ENCODE measurements at regions not wholly inside any gene's neighbourhood (a gene's known extent, or its start where the extent isn't known, plus 50 kb on each side); places are given as distances from the start of the nearest gene placed in this dataset.
A peak's percentile ranks its signal among the peaks of the same experiment; 100 is the strongest.
"Not testable (repeated sequence)": the region's sequence is repeated elsewhere in the genome, so short reads cannot be mapped to it uniquely, and the experiment has no call there.

DNA sequence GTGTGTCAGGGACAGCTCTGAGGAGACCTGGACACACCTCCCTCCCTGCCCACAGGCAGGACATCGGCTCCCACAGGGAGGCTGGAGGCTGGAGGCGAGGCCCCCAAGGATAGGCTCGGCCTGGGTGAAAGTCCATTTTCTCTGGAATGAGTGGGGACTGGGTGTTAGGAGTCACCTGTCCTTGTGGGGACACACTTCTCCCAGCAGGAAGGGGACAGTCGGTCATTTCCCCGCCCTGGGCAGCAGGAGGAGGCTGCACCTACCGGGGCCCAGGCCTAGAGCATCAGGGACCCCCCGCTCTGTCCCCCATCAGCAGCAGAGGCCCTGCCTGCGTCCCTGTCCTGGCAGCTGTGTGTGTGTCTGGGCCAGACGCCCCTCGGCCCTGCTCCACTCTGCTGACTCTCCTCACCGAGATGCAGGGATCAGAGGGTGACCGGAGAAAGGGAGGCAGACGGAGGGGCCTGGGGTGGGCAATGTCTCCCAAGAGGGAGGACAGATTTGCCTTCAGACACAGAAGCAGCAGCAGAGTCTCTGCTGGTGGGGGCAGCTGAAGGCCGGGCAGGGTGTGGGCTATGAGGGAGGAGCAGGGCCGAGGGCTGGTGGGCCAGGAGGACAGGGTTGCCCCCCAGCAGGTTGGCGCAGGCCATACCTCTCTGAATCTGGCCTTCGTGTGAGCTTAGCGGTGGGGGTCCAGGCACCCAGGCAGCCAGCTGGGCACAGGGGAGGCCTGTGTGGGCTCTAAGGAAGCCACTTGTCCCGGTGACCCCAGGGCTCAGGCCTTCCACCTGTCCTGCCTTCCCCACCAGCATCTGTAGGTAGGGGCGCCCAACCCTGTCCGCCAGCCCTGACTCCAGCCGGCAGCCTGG is 125.7 kb upstream of the NKX1-1 start:
- no peak for DNase-seq (ENCODE audit: low spot score)
- FAIRE-seq, result no peak

DNA sequence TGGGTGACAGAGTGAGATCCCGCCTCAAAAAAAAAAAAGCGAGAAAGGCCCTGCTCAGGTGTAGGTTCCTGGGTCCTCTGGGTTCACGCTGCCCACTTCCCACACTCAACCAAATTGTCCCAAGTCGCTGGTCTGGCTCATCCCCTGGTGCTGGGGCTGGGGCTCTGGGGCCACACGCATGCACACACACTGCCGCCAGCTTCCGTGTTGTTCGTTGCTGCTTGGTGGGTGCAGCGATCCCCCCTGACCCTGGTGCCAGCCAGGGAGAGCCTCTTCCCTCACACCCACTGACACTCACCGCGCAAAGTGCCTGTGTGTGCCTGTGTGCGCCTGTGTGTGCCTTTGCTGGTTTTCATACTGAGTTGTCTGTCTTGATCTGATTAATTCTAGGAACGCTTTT is 124.1 kb upstream of the NKX1-1 start:
- FAIRE-seq (no peak), DNase-seq (ENCODE audit: low spot score) (no peak)

DNA sequence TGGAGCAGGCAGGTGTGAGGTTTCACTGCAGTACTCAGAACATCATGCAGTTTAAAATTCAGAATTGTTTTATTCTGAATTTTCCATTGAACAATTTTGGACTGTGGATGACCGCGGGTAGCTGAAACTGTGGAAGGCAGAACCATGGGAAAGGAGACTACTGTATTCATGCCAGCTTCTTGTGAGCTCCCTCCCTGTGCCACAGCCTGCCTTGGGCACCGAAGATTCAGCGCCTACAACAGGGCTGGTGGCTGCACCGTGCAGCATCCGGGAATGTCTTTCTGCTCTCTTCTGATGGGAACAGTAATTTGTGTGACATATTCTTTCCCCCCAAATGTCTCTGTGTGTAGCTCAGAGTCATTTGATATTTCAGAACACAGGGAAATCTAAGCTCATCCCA is 118.5 kb upstream of the NKX1-1 start:
- no peak for FAIRE-seq

DNA sequence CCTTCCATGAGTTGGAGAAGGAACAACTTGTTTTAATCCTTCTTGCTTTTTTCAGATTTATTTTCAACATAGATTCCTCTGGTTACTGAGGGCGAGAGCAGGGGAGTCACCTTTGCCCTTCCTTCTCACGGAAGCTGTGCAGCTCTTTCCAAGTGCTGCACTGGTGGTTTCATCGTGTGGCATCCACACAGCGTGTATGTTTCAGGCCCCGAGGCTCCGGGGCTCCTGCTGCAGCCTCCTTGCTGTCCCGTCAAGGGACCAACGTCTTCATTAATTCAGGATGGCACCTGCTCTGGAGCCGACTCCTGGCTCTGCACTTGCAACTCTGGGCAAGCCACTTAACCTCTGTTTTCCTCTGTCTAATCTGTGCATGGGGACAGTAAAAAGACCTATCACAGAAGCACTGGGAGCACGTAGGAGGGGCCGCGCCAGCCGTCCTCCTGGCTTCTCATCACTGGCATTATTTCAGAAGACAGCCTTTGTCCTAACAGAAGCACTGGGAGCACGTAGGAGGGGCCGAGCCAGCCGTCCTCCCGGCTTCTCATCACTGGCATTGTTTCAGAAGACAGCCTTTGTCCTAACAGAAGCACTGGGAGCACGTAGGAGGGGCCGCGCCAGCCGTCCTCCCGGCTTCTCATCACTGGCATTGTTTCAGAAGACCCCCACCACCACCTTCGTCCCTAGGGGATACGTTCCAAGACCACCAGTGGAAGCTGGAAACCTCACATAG is 117.8 kb upstream of the NKX1-1 start:
- peak; percentile 48 for FAIRE-seq
- DNase-seq (ENCODE audit: low spot score), result no peak

More for the DNA sequence above, 118.5 kb upstream of the NKX1-1 start:
- no peak for DNase-seq (ENCODE audit: low spot score)

DNA sequence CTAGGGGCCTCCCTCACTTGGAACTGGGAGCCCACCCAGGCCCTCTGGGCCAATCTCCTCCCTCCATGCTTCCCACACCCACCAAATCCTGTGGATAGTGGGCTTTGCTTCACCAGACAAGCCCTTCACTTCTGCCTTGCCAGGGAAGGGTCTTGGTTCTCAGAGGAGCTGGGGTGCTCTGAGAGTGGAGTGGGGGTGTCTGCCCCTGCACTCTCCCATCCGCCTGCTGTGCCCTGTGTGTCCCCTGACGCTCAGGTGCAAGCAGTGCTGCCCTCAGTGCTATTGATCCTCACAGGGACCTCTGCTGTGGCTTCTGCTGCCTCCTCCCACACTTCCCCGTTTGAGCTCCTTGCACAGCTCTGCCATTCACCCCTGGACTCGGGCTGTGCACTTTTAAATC is 117.3 kb upstream of the NKX1-1 start:
- FAIRE-seq (no peak), DNase-seq (ENCODE audit: low spot score) (no peak)

DNA sequence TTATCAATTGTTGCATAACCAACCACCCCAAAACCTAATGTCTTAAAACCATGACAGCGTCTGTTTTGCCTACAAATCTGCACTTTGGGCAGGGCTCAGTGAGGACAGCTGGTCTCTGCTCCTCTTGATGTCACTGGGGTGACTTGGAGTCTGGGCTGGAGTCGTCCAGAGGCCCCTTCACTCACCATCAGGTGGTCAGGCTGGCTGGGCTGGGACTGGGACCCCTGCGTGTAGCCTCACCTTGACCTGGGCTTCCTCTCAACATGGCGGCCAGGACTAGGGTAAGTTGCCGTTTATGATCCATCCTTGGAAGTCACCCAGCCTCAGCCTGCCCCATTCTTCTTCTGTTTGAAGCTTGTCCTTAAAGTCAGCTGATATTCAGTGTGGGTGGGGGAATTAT is 116.8 kb upstream of the NKX1-1 start:
- no peak for FAIRE-seq

DNA sequence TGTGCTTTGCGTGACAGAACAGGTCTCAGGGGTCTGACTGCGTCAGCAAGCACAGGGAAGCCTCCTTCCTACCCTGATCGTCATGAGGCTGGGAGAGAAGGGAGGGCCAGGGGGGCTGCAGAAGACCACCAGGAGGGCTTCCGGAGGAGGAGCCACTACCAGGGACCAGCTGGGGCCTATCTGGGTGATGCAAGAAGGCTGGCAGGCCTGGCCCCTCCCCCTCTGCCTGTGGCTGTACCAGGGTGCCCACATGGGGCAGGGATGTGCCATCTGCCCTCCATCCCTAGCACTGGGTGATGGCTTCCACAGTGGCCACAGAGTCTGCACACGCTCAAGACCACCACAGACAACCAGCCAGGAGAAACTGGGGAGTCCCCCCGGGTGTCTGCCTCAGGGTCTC is 116.4 kb upstream of the NKX1-1 start:
- FAIRE-seq (no peak), DNase-seq (ENCODE audit: low spot score) (no peak)

More for the DNA sequence above, 116.8 kb upstream of the NKX1-1 start:
- no peak for DNase-seq (ENCODE audit: low spot score)

DNA sequence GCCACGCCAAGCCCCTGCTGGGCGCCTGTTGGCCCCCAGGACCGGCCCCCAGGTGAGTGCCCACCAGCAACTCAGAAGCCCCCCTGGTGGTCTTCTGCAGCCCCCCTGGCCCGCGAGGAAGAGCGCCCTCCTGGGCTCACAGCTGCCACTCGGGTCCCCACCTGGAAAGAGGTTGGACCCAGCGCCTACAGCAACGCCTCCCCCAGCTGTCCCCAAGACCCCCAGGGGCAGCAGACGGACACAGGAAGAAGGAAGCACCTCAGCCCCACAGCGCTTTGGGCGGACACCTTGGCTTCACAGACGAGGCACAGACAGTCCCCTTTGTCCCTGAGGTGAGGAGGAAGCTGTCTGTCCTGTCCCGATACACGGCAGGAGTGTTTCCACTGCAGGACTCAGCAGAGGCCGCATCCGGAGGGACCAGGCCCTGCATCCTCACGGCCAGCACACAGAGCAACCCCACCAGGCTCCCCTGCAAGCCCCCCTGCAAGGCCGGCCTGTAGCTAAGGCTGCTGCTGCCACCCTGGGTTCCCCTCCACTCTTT is 115.6 kb upstream of the NKX1-1 start:
- DNase-seq (ENCODE audit: low spot score) (no peak), FAIRE-seq (no peak)

DNA sequence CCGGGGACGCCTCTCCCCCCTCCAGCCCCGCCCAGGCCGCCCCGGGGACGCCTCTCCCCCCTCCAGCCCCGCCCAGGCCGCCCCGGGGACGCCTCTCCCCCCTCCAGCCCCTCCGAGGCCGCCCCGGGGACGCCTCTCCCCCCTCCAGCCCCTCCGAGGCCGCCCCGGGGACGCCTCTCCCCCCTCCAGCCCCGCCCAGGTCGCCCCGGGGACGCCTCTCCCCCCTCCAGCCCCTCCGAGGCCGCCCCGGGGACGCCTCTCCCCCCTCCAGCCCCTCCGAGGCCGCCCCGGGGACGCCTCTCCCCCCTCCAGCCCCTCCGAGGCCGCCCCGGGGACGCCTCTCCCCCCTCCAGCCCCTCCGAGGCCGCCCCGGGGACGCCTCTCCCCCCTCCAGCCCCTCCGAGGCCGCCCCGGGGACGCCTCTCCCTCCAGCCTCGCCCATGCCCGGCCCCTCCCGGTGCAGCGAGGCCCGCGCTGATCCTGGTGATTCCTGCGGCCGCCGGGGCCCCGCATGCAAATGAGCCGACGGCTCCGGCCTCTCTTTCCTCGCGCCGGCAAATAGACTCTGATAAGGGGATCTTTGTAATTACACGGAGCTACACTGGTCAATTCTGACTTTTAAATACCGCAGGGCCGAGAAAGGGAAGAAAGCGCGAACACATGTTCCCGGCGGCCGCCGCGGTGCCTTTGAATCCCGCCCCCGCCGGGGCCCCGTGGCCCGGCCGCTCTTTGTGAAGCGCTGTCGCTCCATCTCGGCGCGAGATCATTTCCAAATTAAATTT is 114.7 kb upstream of the NKX1-1 start:
- peak; percentile 53 for DNase-seq (ENCODE audit: low spot score)
- not testable (repeated sequence) for FAIRE-seq

DNA sequence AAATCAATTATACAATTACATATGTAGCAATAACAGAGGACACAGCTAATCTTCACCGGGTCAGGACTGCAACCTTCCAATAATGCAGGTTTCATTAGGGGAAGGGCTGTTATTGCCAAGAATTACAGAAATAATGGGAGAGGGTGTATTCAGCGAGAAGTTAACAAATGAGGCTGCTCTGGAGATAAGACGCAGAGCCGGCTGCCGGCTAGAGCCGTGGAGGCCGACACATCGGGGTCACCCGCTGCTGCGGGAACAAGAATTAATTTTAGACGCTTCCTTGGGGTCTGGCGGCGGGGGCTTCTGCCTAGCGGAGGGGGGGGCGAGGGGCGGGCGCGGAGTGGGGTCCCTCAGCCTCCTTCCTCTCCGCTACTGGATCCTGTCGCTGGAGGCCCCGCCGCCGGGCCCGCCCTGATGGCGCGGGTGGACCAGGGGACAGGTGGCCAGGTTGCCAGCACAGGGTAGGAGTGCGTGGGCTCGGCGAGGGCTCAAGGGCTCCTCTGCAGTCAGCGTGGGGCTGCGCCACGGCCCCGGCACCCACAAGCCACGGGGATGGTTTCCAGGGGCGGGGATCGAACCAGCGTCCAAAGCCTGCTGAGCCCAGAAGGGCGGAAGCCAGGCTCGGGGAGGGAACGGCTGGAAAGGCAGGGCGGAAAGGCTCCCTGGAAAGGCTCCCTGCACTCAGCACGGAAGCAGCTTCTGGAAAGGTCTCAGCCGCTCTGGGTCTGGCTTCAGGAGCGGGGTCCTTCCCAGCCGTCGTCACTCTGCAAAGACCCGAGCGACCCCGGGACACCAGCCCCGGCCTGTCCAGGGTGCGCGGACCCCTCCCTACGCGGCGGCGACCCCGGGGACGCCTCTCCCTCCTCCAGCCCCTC is 113.8 kb upstream of the NKX1-1 start:
- peak; percentile 66 for DNase-seq (ENCODE audit: low spot score)
- FAIRE-seq, result no peak

DNA sequence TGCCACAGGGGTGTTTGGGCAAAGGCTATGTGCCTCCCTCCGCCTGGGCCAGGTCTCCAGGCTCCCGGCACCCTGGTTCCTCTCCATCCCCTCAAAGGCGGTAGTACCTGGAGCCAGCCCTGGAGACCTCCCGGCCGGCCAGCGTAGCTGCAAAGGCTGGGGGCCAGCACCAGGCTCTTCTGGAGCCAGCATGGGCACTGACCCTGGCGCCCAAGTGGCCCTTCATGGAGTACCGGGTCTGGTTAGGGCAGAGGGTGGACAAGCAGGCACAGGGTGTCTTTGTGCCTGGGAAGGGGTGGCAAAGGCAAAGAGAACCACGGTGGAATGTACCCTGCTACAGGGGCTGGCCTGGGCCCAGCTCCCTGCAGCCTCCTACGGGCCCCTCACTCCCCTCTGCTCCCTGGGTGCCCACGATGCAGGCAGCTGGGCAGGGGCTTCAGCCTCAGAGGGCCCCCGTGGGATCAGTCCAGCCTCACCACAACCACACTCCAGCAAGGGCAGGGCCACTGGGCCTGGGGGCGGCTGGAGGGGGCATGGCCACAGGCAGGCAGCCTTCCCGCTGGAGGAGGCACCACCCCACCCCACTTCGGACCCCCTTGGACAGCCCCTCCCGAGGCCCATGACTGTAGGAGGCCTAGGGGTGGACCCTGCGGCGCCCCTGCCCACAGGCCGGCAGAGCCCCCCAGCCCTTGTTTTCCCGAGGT is 112.9 kb upstream of the NKX1-1 start:
- DNase-seq (ENCODE audit: low spot score) (no peak), FAIRE-seq (no peak)

DNA sequence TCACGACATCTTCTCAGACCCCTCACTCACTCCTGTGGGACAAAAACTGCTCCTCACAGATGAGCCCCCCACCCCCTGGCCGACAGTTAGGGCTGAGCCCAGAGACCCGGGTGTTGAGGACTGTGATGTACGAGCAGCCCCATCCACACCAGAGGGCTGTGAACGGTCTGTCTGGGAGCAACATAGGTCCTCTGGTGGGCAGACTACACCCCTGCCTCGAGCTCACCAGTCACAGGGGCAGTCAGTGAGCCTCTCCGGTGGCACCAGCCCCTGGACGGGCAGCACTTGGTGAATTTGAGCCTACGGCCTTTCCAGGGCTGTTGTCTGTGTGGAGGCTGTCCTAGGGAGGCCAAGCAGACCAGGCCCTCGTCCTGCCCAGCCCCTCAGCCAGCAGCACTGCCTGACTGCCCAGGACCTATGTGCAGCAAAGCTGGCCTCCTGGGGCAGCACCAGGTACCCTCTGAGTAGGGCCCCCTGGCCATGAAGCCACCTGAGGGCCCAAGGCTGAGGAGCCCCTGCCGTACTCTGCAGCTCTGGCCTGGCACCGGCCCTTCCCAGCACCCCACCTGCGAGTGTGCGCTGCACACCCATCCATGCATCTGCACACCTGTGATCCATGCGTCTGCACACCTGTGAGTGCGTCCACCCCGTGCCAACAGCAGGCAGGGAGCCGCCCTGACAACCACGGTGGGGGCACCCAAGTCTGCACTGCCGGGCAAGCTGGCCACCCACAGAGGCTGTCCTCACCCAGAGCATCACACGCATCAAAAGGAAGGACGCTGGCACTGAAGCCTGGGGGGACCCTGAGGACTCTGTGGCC is 111.6 kb upstream of the NKX1-1 start:
- no peak for DNase-seq (ENCODE audit: low spot score)
- no peak for FAIRE-seq

DNA sequence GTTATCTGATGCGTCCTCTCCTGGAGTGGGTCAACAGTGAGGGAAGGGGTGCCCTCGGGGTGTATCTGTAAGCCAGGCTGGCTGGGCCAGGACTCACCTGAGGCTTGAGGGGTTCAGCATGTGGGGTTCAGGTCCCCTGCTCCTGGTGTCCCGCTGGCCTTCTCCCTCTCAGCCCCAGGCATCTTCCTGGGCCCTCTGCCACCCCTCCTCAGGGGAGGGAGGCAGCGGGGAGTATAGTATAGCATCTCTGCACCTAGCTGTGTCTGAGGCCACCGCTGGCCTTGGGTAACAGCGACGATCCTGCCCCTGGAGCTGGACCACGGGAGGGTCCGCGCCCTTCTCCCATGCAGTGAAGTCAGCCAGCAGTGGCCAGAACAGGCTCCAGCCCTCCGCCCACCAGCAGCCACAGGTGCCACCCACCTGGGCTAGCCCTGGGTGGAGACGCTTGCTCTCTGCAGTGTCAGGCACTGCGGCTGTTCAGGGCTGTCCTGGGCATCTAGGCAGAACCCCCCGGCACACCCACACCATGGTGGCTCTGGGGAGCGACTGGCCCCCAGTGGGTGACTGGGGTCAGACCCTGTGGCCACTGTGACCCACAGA is 110.7 kb upstream of the NKX1-1 start:
- DNase-seq (ENCODE audit: low spot score) (no peak), FAIRE-seq (no peak)

DNA sequence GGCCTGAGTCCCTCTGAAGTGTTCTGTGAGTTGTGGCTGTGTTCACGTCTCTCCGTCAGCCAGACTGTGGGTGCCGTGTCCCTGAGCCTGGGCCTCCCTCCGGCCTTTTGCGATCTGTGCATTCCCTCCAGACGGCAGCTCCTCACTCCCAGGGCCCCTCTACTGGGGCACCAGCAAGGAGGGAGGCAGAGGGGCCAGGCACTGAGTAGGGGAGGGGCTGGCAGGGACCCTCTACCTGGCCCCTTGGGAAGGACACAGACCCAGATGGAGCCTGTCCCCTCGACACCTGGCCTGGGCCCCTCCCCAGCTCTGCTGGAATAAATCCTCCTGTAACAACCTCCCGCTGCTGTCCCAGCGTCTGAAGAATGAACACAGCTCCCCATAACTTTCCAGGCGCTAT is 110.0 kb upstream of the NKX1-1 start:
- DNase-seq (ENCODE audit: low spot score) (no peak), FAIRE-seq (no peak)

DNA sequence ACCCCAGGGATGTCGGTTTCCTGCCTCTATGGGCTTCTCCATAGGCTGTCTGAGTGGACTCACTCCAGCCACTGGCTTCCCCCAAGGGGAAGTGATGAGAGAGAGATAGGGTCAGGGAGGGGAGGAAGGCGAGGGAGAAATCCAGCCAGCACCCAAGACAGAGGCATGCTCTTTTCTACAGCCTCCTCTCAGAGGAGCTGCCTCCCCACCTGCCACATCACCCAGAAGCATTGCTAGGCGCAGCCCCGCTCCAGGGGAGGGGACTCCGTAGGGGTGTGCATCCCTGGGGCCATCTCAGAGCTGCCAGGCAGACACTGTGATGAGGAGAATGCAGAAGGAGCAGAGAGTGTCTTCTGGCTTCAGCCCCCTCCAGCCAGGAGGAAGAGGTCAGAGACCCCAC is 109.5 kb upstream of the NKX1-1 start:
- DNase-seq (ENCODE audit: low spot score) (no peak), FAIRE-seq (no peak)

DNA sequence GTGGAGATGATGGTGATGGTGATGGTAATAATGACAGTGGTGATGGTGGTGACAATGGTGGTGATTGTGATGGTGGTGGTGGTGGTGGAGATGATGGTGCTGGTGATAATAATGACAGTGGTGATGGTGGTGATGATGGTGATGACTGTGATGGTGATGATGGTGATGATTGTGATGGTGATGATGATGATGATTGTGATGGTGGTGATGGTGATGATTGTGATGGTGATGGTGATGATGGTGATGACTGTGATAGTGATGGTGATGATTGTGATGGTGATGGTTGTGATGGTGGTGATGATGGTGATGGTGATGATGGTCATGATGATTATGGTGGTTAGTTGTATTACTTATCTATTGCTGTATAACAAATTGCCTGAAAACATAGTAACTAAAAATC is 108.9 kb upstream of the NKX1-1 start:
- DNase-seq (ENCODE audit: low spot score) (no peak), FAIRE-seq (no peak)

DNA sequence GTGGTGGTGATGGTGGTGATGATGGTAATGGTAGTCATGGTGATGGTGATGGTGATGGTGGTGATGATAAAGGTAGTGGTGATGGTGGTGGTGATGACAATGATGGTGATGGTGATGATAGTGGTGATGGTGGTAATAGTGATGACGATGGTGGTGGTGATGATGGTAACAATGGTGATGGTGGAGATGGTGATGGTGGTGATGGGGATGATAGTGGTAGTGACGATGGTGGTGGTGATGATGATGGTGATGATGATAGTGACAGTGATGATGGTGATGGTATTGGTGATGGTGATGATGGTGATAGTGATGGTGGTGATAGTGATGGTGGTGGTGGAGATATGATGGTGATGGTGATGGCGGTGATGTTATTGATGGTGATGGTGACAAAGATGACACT is 108.4 kb upstream of the NKX1-1 start:
- FAIRE-seq (no peak), DNase-seq (ENCODE audit: low spot score) (no peak)

DNA sequence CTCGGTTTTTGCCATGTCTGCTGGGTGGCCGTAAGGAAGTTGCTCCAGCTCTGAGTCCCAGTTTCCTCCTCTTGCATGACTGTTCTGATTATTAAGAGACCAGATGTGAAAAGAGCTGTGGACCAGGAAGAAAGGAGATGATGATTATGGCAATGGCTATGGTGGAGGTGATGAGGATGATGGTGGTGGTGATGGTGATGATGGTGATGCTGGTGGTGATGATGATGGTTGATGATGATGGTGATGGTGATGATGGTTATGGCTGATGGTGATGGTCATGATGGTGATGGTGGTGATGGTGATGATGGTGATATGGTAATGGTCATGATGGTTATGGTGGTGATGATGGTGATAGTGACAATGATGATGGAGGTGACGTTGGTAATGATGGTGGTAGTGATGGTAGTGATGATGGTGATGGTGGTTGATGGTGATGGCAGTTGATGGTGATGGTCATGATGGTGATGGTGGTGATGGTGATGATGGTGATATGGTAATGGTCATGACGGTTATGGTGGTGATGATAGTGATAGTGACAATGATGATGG is 107.8 kb upstream of the NKX1-1 start:
- FAIRE-seq (no peak), DNase-seq (ENCODE audit: low spot score) (no peak)

Measured in urothelium cell line (cell line).